ENCODE measurements at regions not wholly inside any gene's neighbourhood (a gene's known extent, or its start where the extent isn't known, plus 50 kb on each side); places are given as distances from the start of the nearest gene placed in this dataset.

DNA sequence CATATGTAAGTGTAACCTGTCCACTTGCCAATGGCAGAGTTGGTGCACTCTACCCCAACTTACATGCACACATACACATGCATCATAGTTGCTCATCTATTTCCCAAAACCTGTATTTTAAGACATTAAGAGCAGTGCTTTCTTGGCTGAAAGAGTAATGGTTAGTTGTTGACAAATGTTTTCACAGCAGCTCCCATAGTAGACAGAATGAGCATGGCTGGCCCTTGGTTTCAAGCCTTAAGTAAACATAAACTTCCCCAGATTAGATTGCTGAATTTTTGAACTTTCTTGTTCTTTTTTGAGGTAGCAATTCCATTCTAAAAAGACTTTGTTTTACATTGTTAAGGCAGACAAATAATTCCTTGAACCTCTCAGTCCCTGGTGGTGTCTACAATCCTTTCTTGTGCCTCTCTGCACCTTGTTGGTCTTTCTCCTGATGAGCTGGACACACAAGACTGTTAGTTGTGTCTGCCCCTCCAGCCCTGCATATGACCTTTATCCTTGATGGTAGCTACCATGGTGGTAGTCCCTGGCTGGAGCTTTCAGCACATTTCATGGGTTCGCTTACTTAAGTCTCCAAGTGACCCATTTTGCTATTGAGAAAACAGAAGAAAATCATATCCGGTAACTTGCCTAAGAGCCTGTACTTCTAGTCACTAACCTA is 580.1 kb upstream of the ID2 start:
- TF ChIP-seq REST (IDR thresholded peaks at IDR 0.05; ENCODE audit: borderline replicate concordance): no peak
- TF ChIP-seq, protein P1, sequence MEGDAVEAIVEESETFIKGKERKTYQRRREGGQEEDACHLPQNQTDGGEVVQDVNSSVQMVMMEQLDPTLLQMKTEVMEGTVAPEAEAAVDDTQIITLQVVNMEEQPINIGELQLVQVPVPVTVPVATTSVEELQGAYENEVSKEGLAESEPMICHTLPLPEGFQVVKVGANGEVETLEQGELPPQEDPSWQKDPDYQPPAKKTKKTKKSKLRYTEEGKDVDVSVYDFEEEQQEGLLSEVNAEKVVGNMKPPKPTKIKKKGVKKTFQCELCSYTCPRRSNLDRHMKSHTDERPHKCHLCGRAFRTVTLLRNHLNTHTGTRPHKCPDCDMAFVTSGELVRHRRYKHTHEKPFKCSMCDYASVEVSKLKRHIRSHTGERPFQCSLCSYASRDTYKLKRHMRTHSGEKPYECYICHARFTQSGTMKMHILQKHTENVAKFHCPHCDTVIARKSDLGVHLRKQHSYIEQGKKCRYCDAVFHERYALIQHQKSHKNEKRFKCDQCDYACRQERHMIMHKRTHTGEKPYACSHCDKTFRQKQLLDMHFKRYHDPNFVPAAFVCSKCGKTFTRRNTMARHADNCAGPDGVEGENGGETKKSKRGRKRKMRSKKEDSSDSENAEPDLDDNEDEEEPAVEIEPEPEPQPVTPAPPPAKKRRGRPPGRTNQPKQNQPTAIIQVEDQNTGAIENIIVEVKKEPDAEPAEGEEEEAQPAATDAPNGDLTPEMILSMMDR (IDR thresholded peaks at IDR 0.05; ENCODE audit: poor library complexity, severe bottlenecking): no peak
- TF ChIP-seq TAF1 (IDR thresholded peaks at IDR 0.05; ENCODE audit: low read depth): no peak
- TF ChIP-seq EZH2 (IDR thresholded peaks at IDR 0.05; ENCODE audit: borderline replicate concordance, insufficient read depth, low read length, poor library complexity, severe bottlenecking): no peak

All from neural cell (in vitro differentiated cells).